ENCODE measurements at regions not wholly inside any gene's neighbourhood (a gene's known extent, or its start where the extent isn't known, plus 50 kb on each side); places are given as distances from the start of the nearest gene placed in this dataset.
"Not testable (repeated sequence)": the region's sequence is repeated elsewhere in the genome, so short reads cannot be mapped to it uniquely, and the experiment has no call there.

- DNase-seq, result not testable (repeated sequence)
These were observed 67.4 kb upstream of the KIF2A start for GRCh38 chr5:62238584-62238983.

DNA sequence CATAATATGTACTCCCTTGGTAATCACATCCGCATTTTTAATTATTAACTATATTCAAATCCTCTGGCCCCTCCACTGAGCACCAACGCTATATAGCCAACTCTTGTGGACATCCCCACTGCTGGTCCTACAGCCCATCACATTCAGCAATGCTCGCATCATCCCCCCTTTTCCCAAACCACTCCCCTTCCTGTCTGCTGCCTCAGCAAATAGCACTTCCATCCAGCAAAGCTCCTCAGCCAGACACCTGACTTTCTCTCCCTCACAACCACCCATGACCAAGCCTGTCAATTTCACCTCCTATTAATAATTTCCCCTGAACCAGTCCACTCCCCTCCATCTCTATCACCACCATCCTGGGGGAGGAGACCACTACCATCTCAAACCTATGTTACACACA is 65.5 kb upstream of the KIF2A start:
- DNase-seq, result not testable (repeated sequence)

- not testable (repeated sequence) for DNase-seq
These were observed 64.0 kb upstream of the KIF2A start for GRCh38 chr5:62242000-62242399.

GRCh38 chr5:62243046-62243445 is 63.0 kb upstream of the KIF2A start:
- not testable (repeated sequence) for DNase-seq

DNA sequence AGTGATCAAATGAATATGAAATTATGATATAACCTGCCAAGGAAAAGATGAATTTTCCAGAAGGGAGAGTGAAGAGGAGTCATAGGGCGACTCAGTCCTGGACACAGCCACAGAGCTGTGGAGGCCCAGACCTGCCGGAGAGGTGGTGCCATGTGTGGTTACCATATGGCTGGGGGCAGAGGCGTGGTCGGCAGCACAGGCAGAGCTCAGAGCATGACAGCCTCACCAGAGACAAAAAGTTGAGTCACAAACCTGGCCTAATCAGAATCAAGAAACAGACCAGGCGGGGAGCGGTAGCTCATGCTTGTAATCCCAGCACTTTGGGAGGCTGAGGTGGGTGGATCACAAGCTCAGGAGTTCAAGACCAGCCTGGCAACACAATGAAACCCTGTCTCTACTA is 57.8 kb upstream of the KIF2A start:
- DNase-seq, result not testable (repeated sequence)

GRCh38 chr5:62250085-62250484 is 55.9 kb upstream of the KIF2A start:
- not testable (repeated sequence) for DNase-seq

DNA sequence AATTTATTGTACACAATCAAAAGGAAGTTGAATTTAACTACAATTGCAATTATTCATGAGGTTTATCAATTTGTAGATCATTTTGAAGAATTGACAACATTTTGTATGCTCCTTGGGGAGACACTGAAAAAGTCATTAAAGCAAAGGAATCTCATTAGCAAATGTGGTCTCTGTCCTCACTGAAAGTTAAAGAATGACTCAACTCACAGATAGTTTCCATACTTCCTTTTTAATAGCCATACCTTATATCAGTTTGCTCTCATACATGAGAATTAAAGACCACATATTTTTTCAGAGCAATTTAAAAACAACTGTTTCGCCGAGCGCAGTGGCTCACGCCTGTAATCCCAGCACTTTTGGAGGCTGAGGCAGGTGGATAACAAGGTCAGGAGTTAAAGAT is 55.1 kb upstream of the KIF2A start:
- not testable (repeated sequence) for DNase-seq

DNA sequence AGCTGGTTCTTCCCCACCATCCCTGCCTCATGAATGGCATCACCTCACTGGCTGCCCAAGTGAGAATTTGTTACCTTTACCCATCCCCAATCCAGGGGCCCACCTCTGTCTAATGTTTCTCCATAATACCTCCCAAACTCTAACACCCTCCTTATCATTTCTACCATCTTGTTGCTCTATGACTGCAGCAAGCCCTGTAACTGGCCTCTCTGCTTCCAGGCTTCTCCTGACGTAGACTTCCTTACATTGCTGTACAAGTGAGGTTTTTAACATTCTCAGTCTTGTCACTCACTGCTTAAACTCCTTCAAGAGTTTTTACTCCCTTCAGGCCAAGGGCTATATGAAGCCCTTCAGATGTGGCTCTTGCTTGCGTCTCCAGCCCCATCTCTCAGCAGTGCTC is 53.5 kb upstream of the KIF2A start:
- DNase-seq, result not testable (repeated sequence)

GRCh38 chr5:62255551-62255950 is 50.5 kb upstream of the KIF2A start:
- DNase-seq, result not testable (repeated sequence)

DNA sequence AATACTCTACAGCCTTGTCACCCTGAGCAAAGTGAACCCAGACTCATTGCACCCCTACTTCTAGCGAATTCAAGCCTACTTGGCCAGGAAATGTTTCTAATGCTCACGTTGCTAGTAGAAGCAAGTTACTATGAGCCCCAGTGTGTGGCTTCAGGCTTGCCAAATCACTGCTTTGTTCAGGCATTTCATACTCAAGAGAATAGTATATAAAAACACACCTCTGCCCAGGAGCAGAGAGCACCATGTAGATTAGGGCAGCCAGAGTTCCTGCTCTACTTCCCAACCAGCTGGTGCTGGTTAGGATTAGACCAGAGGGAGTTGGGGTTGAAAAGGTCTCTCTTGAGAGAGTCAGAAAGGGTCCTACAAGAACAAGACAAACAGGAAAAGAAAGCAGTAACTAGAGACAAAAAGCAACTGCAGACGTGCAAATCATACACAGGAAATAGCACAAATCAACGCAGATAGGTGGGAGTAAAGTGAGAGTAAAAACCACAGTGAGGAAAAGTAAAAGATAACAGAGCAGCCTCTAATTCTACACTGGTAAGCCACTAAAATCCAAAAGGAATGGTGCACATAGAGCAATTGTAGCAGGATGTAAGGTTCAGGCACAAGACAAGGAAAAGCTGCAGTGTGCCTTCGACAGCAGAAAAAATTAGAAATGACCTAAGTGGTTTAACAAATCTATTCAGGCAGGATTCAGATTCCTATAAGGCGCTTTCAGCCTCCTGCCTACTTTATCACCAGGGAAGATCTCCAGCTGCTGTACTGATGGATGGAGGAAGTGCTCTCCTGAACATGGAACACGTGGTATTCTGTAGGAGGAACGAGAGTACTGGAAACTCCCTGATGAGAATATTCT is 49.6 kb upstream of the KIF2A start:
- DNase-seq, result peak; percentile 5

Measured in fibroblast of upper back skin (primary cell).